ENCODE measurements at regions not wholly inside any gene's neighbourhood (a gene's known extent, or its start where the extent isn't known, plus 50 kb on each side); places are given as distances from the start of the nearest gene placed in this dataset.
"Not testable (repeated sequence)": the region's sequence is repeated elsewhere in the genome, so short reads cannot be mapped to it uniquely, and the experiment has no call there.

GRCh38 chr14:97995531-97995930 is 1198.3 kb downstream of the VRK1 start:
- no peak overlapping the region for H3K9ac ChIP-seq (ENCODE audit: low read length in 3 of 3)
- H3K4me3 ChIP-seq (ENCODE audit: low read length in 3 of 3), result no peak overlapping the region
- H3K36me3 ChIP-seq (ENCODE audit: control insufficient read depth in 2 of 3, insufficient read depth in 3 of 3, low read length in 3 of 3), result no peaks in the 10 kb centered on the region
- DNase-seq, result no peak
- no peak for TF ChIP-seq CTCF (IDR thresholded peaks at IDR 0.05; ENCODE audit: borderline replicate concordance, extremely low read depth, insufficient read depth)
- FAIRE-seq, result no peak
- no peaks in the 10 kb centered on the region for H3K4me1 ChIP-seq (ENCODE audit: control insufficient read depth in 2 of 3, insufficient read depth in 2 of 3, low read depth in 1 of 3, low read length in 3 of 3)
- H3K9me3 ChIP-seq (ENCODE audit: control insufficient read depth in 2 of 3, insufficient read depth in 1 of 3, low read length in 3 of 3), result no peaks in the 10 kb centered on the region
- H3K27ac ChIP-seq (ENCODE audit: low read depth in 2 of 2, low read length in 2 of 2), result no peak overlapping the region
- no peaks in the 10 kb centered on the region for H3K27me3 ChIP-seq (ENCODE audit: control insufficient read depth, insufficient read depth, low read length)
- intact Hi-C loops (cut with DNase I), result no loop called here

GRCh38 chr14:98006008-98006407 is 1208.8 kb downstream of the VRK1 start:
- no peaks in the 10 kb centered on the region for H3K36me3 ChIP-seq (ENCODE audit: control insufficient read depth in 2 of 3, insufficient read depth in 3 of 3, low read length in 3 of 3)
- intact Hi-C loops (cut with DNase I), result no loop called here
- no peak overlapping the region for H3K9ac ChIP-seq (ENCODE audit: low read length in 3 of 3)
- no peak for TF ChIP-seq CTCF (IDR thresholded peaks at IDR 0.05; ENCODE audit: borderline replicate concordance, extremely low read depth, insufficient read depth)
- no peak overlapping the region for H3K4me3 ChIP-seq (ENCODE audit: low read length in 3 of 3)
- H3K4me1 ChIP-seq (ENCODE audit: control insufficient read depth in 2 of 3, insufficient read depth in 2 of 3, low read depth in 1 of 3, low read length in 3 of 3), result no peaks in the 10 kb centered on the region
- H3K27ac ChIP-seq (ENCODE audit: low read depth in 2 of 2, low read length in 2 of 2), result no peak overlapping the region
- H3K27me3 ChIP-seq (ENCODE audit: control insufficient read depth, insufficient read depth, low read length), result no peaks in the 10 kb centered on the region
- FAIRE-seq, result no peak
- H3K9me3 ChIP-seq (ENCODE audit: control insufficient read depth in 2 of 3, insufficient read depth in 1 of 3, low read length in 3 of 3), result no peaks in the 10 kb centered on the region
- no peak for DNase-seq

GRCh38 chr14:98008381-98009113 is 1211.4 kb downstream of the VRK1 start:
- no peaks in the 10 kb centered on the region for H3K36me3 ChIP-seq (ENCODE audit: control insufficient read depth in 2 of 3, insufficient read depth in 3 of 3, low read length in 3 of 3)
- no peak for DNase-seq
- intact Hi-C loops (cut with DNase I), result no loop called here
- no peak for TF ChIP-seq CTCF (IDR thresholded peaks at IDR 0.05; ENCODE audit: borderline replicate concordance, extremely low read depth, insufficient read depth)
- no peaks in the 10 kb centered on the region for H3K9me3 ChIP-seq (ENCODE audit: control insufficient read depth in 2 of 3, insufficient read depth in 1 of 3, low read length in 3 of 3)
- no peak for FAIRE-seq
- H3K4me1 ChIP-seq (ENCODE audit: control insufficient read depth in 2 of 3, insufficient read depth in 2 of 3, low read depth in 1 of 3, low read length in 3 of 3), result no peaks in the 10 kb centered on the region
- H3K4me3 ChIP-seq (ENCODE audit: low read length in 3 of 3), result no peak overlapping the region
- H3K27ac ChIP-seq (ENCODE audit: low read depth in 2 of 2, low read length in 2 of 2), result no peak overlapping the region
- no peak overlapping the region for H3K9ac ChIP-seq (ENCODE audit: low read length in 3 of 3)
- H3K27me3 ChIP-seq (ENCODE audit: control insufficient read depth, insufficient read depth, low read length), result no peaks in the 10 kb centered on the region

GRCh38 chr14:98009177-98009576 is 1212.0 kb downstream of the VRK1 start:
- H3K27ac ChIP-seq (ENCODE audit: low read depth in 2 of 2, low read length in 2 of 2); H3K36me3 ChIP-seq (ENCODE audit: control insufficient read depth in 2 of 3, insufficient read depth in 3 of 3, low read length in 3 of 3); FAIRE-seq; H3K4me3 ChIP-seq (ENCODE audit: low read length in 3 of 3); H3K9ac ChIP-seq (ENCODE audit: low read length in 3 of 3); intact Hi-C loops (cut with DNase I); H3K4me1 ChIP-seq (ENCODE audit: control insufficient read depth in 2 of 3, insufficient read depth in 2 of 3, low read depth in 1 of 3, low read length in 3 of 3); H3K9me3 ChIP-seq (ENCODE audit: control insufficient read depth in 2 of 3, insufficient read depth in 1 of 3, low read length in 3 of 3); H3K27me3 ChIP-seq (ENCODE audit: control insufficient read depth, insufficient read depth, low read length); DNase-seq: not testable (repeated sequence)

Data from kidney (tissue), 13 donors.